Stimulated activated CD8-positive, alpha-beta memory T cell treated with anti-CD3 and anti-CD28 coated beads, Interleukin-4, amount 100 ng/mL, for 1 hour (primary cell): ENCODE measurements at regions not wholly inside any gene's neighbourhood (a gene's known extent, or its start where the extent isn't known, plus 50 kb on each side); places are given as distances from the start of the nearest gene placed in this dataset.
"Not testable (repeated sequence)": the region's sequence is repeated elsewhere in the genome, so short reads cannot be mapped to it uniquely, and the experiment has no call there.

ENCODE experiments used
- DNase-seq, 2 donors: peaks; one replicate each; pipeline ENCODE4 v3.0.0-alpha.2; 2020; ENCODE audit warnings: low read depth in 2 of 2, low spot score in 1 of 2

- no peak for DNase-seq
Measured at GRCh38 chr18:73147590-73147989, 279.8 kb upstream of the NETO1 start.

DNA sequence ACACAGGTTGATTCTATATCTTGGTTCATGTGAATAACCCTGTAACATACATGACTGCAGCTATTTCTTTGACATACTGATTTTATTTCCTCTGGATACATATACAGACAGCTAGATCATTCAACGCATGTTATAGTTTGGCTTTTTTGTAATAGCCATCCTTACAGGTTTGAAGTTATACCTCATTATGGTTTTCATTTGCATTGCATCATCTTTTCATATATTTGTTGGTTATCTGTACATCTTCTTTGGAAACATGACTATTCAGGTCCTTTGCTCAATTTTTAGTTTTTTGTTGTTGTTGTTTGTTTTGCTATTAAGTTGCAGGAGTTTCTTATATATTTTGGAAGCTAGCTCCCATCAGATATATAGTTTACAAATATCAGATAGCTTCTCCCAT lies 276.2 kb upstream of the NETO1 start:
- DNase-seq = no peak

GRCh38 chr18:73136134-73136533 lies 268.3 kb upstream of the NETO1 start:
- no peak for DNase-seq

DNA sequence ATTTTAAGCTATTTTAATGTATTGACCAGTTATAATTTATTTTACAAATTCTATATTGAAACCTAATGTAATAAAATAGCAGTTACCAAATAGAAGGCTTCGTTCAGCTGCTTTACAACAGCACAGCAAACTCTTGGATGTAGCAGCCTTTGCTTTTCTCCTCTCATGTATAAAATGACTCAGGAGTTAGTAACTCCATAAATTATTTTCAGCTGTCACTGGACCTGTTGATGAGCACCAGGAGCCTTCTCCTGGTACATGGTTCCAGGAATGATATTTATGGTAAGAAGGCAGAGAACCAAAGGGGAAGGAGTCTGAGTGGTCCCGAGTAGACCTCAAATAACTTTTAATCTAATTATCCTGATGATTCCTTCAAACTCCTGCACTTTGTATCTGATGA lies 256.4 kb upstream of the NETO1 start:
- no peak for DNase-seq

GRCh38 chr18:73121207-73121606 lies 253.4 kb upstream of the NETO1 start:
- DNase-seq = no peak

DNA sequence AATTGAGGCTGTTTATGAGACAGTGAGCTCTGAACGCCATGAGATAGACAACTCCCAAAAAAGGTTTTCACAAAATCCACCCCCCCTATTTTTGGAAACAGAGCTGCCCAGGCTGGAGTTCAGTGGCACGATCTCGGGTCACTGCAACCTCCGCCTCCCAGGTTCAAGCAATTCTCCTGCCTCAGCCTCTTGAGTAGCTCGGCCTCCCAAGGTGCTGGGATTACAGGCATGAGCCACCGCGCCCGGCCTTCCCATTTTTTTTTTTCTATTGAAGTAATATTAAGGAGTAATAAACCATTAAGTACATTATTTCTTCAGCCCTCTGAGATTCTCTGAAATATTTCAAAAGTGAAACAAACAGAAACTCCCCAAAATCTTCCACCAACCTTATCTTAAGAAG lies 252.8 kb upstream of the NETO1 start:
- no peak for DNase-seq

DNA sequence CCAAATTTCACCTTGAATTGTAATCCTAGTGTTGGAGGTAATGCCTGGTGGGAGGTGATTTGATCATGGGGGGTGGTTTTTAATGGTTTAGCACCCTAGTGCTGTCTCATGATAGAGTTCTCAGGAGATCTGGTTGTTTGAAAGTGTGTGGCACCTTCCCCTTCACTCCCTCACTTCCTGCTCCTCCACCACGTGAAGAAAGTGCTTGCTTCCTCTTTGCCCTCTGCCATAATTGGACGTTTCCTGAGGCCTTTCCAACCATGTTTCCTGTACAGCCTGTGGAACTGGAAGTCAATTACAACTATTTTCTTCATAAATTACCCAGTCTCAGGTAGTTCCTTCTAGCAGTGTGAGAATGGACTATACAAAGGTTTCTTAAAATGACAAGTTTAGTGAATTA lies 251.8 kb upstream of the NETO1 start:
- no peak for DNase-seq

DNA sequence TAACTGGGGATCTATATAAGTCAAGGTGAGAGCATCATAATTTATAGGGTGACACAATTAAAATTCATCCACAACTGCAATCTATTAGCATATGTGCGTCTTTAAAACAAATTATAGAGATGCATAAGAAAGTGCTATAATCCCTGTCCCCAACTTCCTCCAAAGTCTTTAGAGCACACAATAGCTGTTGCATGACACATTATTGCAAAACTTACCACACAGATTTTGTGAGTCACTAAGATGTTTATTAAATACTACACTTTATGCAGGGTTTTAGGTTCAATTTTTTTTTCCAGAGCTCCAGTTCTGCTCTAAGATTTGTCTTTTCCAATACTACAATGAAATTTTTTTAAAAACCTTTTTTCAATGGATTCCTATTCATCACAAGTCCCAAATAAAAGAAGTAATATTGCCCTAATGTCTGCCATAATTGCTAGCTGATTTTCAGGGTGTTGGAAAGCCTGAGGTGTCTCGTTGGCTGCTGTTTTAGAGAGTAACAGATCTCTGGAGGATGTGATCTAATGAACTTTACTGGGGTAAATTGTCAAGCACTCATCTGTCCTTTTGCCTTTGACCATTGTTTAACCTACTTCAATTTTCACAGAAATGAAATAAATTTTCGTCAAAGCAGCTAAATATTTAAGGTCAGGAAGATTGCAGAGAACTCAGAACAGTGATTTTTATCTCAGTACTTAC lies 250.5 kb upstream of the NETO1 start:
- no peak for DNase-seq

- DNase-seq = no peak
Measured at GRCh38 chr18:73110307-73110706, 242.5 kb upstream of the NETO1 start.

DNA sequence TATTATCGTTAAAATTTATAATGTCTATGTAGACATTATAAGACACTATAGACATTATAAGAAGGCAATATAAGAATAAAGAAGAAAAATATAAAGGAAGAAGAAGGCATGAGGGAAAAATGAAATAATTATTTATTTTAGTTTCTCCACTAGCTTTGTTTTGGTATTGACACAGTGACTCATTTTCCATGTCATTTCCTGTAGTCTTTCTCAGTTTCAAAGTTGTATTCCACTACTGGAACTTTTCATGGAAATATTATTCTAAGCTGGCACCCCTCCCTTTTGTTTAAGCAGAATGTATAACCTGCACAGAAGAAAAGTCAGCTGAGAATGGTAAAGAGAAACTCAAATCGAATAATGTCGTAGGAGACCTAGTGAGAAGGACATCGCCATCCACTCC lies 234.2 kb upstream of the NETO1 start:
- DNase-seq = no peak

- not testable (repeated sequence) for DNase-seq
Measured at GRCh38 chr18:73101491-73101890, 233.7 kb upstream of the NETO1 start.

GRCh38 chr18:73099759-73100158 lies 232.0 kb upstream of the NETO1 start:
- no peak for DNase-seq

GRCh38 chr18:73093687-73094250 lies 226.0 kb upstream of the NETO1 start:
- no peak for DNase-seq

GRCh38 chr18:73088445-73088844 lies 220.7 kb upstream of the NETO1 start:
- no peak for DNase-seq

GRCh38 chr18:73087282-73087977 lies 219.6 kb upstream of the NETO1 start:
- DNase-seq = no peak

DNA sequence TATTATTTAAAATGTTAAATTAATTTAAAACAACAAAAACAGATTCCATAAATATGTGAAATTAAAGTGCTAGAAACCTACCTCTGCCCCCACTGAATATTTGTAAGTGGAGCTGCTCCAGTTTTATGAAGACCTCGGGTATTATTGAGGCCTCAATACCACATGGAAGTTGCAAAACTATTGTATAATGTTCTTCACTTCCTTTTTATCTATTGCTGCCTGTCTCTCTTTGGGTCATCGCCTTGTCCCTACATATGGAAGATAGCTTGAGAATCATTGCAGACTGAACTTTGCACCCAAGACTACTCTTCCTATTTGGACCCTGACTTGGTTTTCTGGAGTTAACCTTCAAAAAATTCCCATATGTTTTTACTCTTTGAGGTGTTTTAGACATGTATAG lies 212.1 kb upstream of the NETO1 start:
- no peak for DNase-seq

GRCh38 chr18:73060666-73061288 lies 193.0 kb upstream of the NETO1 start:
- DNase-seq = no peak

DNA sequence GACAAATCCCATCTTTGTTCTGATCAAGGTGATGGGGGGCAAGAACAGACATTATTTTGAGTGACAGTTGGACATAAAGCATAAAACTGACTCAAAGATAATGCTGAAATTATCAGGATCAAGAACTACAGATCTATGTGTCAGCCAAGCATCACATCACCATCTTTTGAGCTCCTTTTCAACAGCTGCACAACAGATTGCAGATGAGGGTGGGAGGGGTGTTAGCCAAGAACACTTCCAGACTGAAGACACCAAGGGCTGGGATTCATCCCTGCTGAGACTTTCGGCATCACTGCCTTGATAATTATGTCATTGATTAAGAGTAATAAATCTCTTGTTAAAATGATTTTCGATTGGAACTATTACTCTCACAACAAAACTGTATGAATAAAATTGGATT lies 191.5 kb upstream of the NETO1 start:
- no peak for DNase-seq

GRCh38 chr18:73047688-73048087 lies 179.9 kb upstream of the NETO1 start:
- no peak for DNase-seq

- no peak for DNase-seq
Measured at GRCh38 chr18:73045037-73045436, 177.2 kb upstream of the NETO1 start.

- no peak for DNase-seq
Measured at GRCh38 chr18:73043611-73044010, 175.8 kb upstream of the NETO1 start.

GRCh38 chr18:73043211-73043610 lies 175.4 kb upstream of the NETO1 start:
- no peak for DNase-seq
